ENCODE measurements at regions not wholly inside any gene's neighbourhood (a gene's known extent, or its start where the extent isn't known, plus 50 kb on each side); places are given as distances from the start of the nearest gene placed in this dataset.
"Not testable (repeated sequence)": the region's sequence is repeated elsewhere in the genome, so short reads cannot be mapped to it uniquely, and the experiment has no call there.

- peak; percentile 1 for DNase-seq
These were observed 85.1 kb upstream of the RELN start for GRCh38 chr7:104074529-104074928.

- not testable (repeated sequence) for DNase-seq
These were observed 82.2 kb upstream of the RELN start for GRCh38 chr7:104071641-104072040.

- DNase-seq, result no peak
These were observed 76.0 kb upstream of the RELN start for GRCh38 chr7:104065491-104065890.

- no peak for DNase-seq
These were observed 75.5 kb upstream of the RELN start for GRCh38 chr7:104064969-104065387.

GRCh38 chr7:104063797-104064196 is 74.3 kb upstream of the RELN start:
- not testable (repeated sequence) for DNase-seq

GRCh38 chr7:104061652-104062051 is 72.2 kb upstream of the RELN start:
- no peak for DNase-seq

DNA sequence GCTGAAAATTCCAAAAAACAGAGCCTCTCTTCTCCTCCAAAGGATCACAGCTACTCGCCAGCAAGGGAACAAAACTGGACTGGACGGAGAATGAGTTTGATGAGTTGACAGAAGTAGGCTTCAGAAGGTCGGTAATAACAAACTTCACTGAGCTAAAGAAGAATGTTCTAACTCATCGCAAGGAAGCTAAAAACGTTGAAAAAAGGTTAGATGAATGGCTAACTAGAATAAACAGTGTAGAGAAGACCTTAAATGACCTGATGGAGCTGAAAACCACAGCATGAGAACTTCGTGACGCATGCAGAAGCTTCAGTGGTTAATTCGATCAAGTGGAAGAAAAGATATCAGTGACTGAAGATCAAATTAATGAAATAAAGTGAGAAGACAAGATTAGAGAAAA is 70.4 kb upstream of the RELN start:
- DNase-seq, result not testable (repeated sequence)

DNA sequence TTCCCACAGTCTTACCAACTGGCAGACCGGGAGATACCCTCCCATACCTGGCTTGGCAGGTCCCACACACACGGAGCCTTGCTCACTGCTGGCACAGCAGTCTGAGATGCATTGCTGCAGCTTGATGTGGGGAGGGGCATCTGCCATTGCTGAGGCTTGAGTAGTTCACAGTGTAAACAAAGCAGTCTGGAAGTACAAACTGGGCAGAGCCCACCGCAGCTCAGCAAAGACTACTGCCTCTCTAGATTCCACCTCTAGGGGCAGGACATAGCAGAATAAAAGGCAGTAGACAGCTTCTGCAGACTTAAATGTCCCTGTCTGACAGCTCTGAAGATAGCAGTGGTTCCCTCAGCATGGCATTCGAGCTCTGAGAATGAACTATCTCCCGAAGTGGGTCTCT is 69.6 kb upstream of the RELN start:
- no peak for DNase-seq

- DNase-seq, result no peak
These were observed 64.9 kb upstream of the RELN start for GRCh38 chr7:104054362-104054761.

GRCh38 chr7:104052979-104053378 is 63.5 kb upstream of the RELN start:
- DNase-seq, result no peak

- no peak for DNase-seq
These were observed 58.6 kb upstream of the RELN start for GRCh38 chr7:104048055-104048454.

- no peak for DNase-seq
These were observed 55.7 kb upstream of the RELN start for GRCh38 chr7:104045183-104045582.

- no peak for DNase-seq
These were observed 51.2 kb upstream of the RELN start for GRCh38 chr7:104040666-104041065.

DNA sequence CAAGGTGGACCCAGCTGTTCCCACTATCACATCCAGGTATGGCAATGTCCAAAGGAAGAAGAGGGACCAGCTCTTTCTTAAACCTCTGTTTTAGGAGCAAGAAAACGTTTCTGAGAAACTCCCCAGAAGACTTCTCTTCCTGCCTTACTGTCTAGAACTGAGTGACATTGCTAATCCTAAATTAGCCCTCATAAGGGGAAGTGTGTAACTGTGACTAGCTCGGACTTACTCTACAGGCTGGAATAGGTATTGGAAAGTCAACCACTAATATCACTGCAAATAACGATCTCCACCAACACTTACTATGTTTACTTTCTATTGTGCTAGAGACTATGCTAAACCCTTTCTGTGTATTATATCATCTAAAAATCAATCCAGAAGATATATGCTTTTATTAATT is 49.9 kb upstream of the RELN start:
- DNase-seq, result no peak
